CD4-positive, alpha-beta T cell (primary cell): ENCODE measurements at regions not wholly inside any gene's neighbourhood (a gene's known extent, or its start where the extent isn't known, plus 50 kb on each side); places are given as distances from the start of the nearest gene placed in this dataset.

Experiments used
- ATAC-seq: fragments of 200-7000 bp; cut with Tn5 transposase; one replicate; pipeline ENCODE4 v1.10.0; 2022; ENCODE audit warnings: mild to moderate bottlenecking; ENCODE audit not compliant: poor library complexity
- CTCF ChIA-PET: fragments of 350-600 bp; sonication (Branson Sonifier 250); formaldehyde crosslinking; loops from one replicate; lab custom pipeline; 2021; ENCODE audit warnings: antibody characterized with exemption, inconsistent platforms; lab: Charles Lee
- POLR2A ChIA-PET: fragments of 350-600 bp; sonication (Branson Sonifier 250); formaldehyde crosslinking; loops from one replicate; lab custom pipeline; 2021; ENCODE audit warnings: antibody characterized with exemption, inconsistent platforms; lab: Charles Lee
- DNase-seq, 14 experiments: peaks; one replicate each; pipeline ENCODE4 v3.0.0-alpha.2; 2013 to 2020; ENCODE audit warnings: mixed read lengths in 2 of 14
- H3K27ac ChIP-seq, 2 donors: one replicate each; pipeline versions ENCODE4 v1.5.1 to v1.7.0; 2013; ENCODE audit warnings: low read length in 2 of 2, low read depth in 1 of 2, mild to moderate bottlenecking in 1 of 2
- H3K27me3 ChIP-seq, 2 experiments: 1 replicate in 1 of 2; 2 replicates in 1 of 2; pipeline versions ENCODE4 v1.6.1 to v1.7.0; 2013; ENCODE audit warnings: low read length in 2 of 2, control low read depth in 1 of 2, mild to moderate bottlenecking in 1 of 2, moderate library complexity in 1 of 2; ENCODE audit not compliant: insufficient read depth in 2 of 2, control insufficient read depth in 1 of 2
- H3K36me3 ChIP-seq: one replicate; pipeline ENCODE4 v1.6.1; 2013; ENCODE audit warnings: low read length, control low read depth; ENCODE audit not compliant: insufficient read depth
- H3K4me1 ChIP-seq: one replicate; pipeline ENCODE4 v1.6.1; 2013; ENCODE audit warnings: low read length, control low read depth; ENCODE audit not compliant: insufficient read depth
- H3K4me3 ChIP-seq: one replicate; pipeline ENCODE4 v1.5.1; 2013; ENCODE audit warnings: mild to moderate bottlenecking, low read length, moderate library complexity
- H3K9me3 ChIP-seq, 2 experiments: 1 replicate in 1 of 2; 2 replicates in 1 of 2; pipeline versions ENCODE4 v1.6.1 to v1.7.0; 2013; ENCODE audit warnings: low read length in 2 of 2, mild to moderate bottlenecking in 2 of 2, control low read depth in 1 of 2, moderate library complexity in 1 of 2; ENCODE audit not compliant: control insufficient read depth in 1 of 2, insufficient read depth in 1 of 2
- H3K27ac Mint-ChIP-seq: one replicate; pipeline ENCODE4 v1.8.0; 2020; ENCODE audit warnings: mixed read lengths
- H3K27me3 Mint-ChIP-seq: one replicate; pipeline ENCODE4 v1.8.0; 2021; ENCODE audit warnings: mixed read lengths
- H3K36me3 Mint-ChIP-seq: one replicate; pipeline ENCODE4 v1.8.0; 2021; ENCODE audit warnings: low read depth, mixed read lengths
- H3K4me1 Mint-ChIP-seq: one replicate; pipeline ENCODE4 v1.8.0; 2021; ENCODE audit warnings: low read depth, mixed read lengths
- H3K4me3 Mint-ChIP-seq: one replicate; pipeline ENCODE4 v1.8.0; 2020; ENCODE audit warnings: mild to moderate bottlenecking, mixed read lengths
- H3K9me3 Mint-ChIP-seq: one replicate; pipeline ENCODE4 v1.8.0; 2020; ENCODE audit warnings: mixed read lengths
- CTCF ChIP-seq: fragments of 200-600 bp; IDR thresholded peaks from one replicate; pipeline ENCODE4 v1.8.0; 2022; ENCODE audit warnings: antibody characterized with exemption, mild to moderate bottlenecking
- intact Hi-C, 2 experiments: fragments of 100-400 bp; cut with DNase I in 1 of 2; cut with micrococcal nuclease in 1 of 2; formaldehyde crosslinking; loops; one replicate each; pipeline versions ENCODE4 v1.15.1 to v1.9.0; 2023 to 2025; cut with DNase I, micrococcal nuclease

DNA sequence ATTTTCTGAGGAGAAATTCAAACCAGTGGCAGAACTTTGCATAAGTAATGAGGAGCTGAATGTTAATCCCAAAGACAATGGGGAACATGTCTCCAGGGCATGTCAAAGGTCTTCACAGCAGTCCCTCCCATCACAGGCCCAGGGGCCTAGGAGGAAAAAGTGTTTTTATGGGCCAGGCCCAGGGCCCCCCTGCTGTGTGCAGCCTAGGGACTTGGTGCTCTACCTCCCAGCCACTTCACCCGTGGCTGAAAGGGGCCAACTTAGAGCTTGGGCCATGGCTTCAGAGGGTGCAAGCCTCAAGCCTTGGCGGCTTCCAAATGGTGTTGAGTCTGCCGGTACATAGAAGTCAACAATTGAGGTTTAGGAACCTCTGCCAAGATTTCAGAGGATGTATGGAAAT lies 854.0 kb downstream of the LRRIQ3 start:
- intact Hi-C loops: no loop called here
- no peaks in the 10 kb centered on the region for H3K36me3 ChIP-seq
- Mint-ChIP-seq H3K4me3 (no peak overlapping the region), H3K36me3 (no peaks in the 10 kb centered on the region), H3K27me3 (no peaks in the 10 kb centered on the region), H3K27ac (no peak overlapping the region), H3K9me3 (peaks cover 12% of the 10 kb centered on the region), H3K4me1 (no peaks in the 10 kb centered on the region)
- no peak for DNase-seq
- H3K4me1 ChIP-seq: no peaks in the 10 kb centered on the region
- H3K27ac ChIP-seq: no peak overlapping the region
- no peak for ATAC-seq
- H3K9me3 ChIP-seq: peaks cover 0 to 7% of the 10 kb centered on the region in 2 experiments
- no peak overlapping the region for H3K4me3 ChIP-seq
- TF ChIP-seq CTCF: no peak
- POLR2A ChIA-PET: no interaction called here
- no peaks in the 10 kb centered on the region for H3K27me3 ChIP-seq
- CTCF ChIA-PET: no interaction called here

- Histone ChIP-seq H3K4me3 (no peak overlapping the region), H3K9me3 (peaks cover 4 to 10% of the 10 kb centered on the region in 2 experiments), H3K27ac (no peak overlapping the region), H3K4me1 (no peaks in the 10 kb centered on the region), H3K36me3 (no peaks in the 10 kb centered on the region), H3K27me3 (no peaks in the 10 kb centered on the region)
- no peak for TF ChIP-seq CTCF
- ChIA-PET CTCF (no interaction called here), POLR2A (no interaction called here)
- DNase-seq (no peak), ATAC-seq (no peak)
- Mint-ChIP-seq H3K4me3 (no peak overlapping the region), H3K4me1 (no peaks in the 10 kb centered on the region), H3K36me3 (no peaks in the 10 kb centered on the region), H3K9me3 (peaks cover 8% of the 10 kb centered on the region), H3K27me3 (no peaks in the 10 kb centered on the region), H3K27ac (no peak overlapping the region)
- intact Hi-C loops: no loop called here
These were observed 864.0 kb downstream of the LRRIQ3 start for GRCh38 chr1:73333847-73334503.

DNA sequence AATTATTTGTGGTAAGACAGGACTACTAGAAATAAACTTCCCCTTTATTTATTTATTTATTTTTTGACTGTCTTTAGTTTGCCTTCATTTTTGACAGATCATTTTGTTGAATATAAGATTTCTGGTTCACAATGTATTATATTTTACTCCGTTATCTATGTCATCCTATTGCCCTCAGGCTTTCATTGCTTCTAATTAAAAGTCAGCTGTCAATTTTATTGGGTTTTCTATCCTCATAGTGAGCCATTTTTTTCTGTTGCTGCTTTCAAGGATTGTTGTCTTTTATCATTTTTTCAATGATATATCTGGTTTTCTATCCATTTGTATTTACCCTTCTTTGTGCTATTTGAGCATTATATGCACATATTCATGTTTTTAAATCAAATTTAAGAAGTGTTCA lies 866.2 kb downstream of the LRRIQ3 start:
- Mint-ChIP-seq H3K36me3 (no peaks in the 10 kb centered on the region), H3K9me3 (peaks cover 16% of the 10 kb centered on the region), H3K27me3 (no peaks in the 10 kb centered on the region), H3K4me1 (no peaks in the 10 kb centered on the region), H3K27ac (no peak overlapping the region), H3K4me3 (no peak overlapping the region)
- DNase-seq (no peak), ATAC-seq (no peak)
- no peak for TF ChIP-seq CTCF
- Histone ChIP-seq H3K9me3 (peaks cover 10 to 19% of the 10 kb centered on the region in 2 experiments), H3K4me1 (no peaks in the 10 kb centered on the region), H3K36me3 (no peaks in the 10 kb centered on the region), H3K27me3 (no peaks in the 10 kb centered on the region), H3K4me3 (no peak overlapping the region), H3K27ac (no peak overlapping the region)
- intact Hi-C loops: no loop called here
- CTCF ChIA-PET: no interaction called here
- POLR2A ChIA-PET: no interaction called here
